Epidermal melanocyte (primary cell): ENCODE measurements at regions not wholly inside any gene's neighbourhood (a gene's known extent, or its start where the extent isn't known, plus 50 kb on each side); places are given as distances from the start of the nearest gene placed in this dataset.
"Not testable (repeated sequence)": the region's sequence is repeated elsewhere in the genome, so short reads cannot be mapped to it uniquely, and the experiment has no call there.

Experiments
- DNase-seq: peaks from one replicate; pipeline ENCODE4 v3.0.0; 2011; ENCODE audit warnings: low spot score; ENCODE audit not compliant: insufficient read length

- no peak for DNase-seq
Observed at GRCh38 chr5:147075187-147075586, 159.6 kb upstream of the STK32A start.

DNA sequence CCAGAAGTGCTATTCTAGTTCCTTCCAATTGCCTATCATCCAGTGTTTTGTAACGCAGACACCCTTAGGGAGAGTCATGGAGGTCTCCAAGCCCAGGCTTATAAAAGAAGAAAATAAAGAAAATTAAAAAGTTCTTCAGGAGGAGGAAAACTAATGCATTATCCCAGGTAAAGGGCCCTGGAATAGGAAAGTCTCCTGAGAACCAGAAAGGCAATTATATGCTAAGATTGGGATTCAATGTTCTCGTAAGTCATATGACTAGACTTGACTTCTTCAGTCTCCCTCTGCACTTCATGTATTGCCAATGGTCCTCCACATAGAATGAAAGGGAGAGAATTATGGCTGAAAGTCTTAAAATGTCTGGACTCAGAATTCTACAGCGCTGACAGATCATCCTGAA lies 154.4 kb upstream of the STK32A start:
- DNase-seq = no peak

GRCh38 chr5:147081311-147081764 lies 153.5 kb upstream of the STK32A start:
- no peak for DNase-seq

DNA sequence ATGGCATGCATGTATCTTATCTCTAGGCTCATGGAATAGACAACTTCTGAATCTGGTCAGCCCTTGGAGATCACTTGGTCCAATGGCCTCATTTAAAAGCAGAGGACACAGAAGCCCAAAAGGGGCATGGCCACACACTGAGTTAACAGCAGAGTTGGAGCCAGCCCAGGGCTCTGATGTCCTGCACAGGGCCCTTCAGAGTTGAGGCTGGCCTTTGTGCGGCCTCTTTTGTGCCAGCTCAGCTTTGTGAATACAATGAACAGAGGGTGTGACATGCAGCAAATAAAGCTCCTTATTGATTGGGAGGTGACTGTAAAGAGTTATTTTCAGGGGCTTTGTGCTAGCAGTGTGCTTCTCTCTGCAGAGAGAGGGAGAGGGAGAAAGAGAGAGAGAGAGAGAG lies 150.1 kb upstream of the STK32A start:
- no peak for DNase-seq

DNA sequence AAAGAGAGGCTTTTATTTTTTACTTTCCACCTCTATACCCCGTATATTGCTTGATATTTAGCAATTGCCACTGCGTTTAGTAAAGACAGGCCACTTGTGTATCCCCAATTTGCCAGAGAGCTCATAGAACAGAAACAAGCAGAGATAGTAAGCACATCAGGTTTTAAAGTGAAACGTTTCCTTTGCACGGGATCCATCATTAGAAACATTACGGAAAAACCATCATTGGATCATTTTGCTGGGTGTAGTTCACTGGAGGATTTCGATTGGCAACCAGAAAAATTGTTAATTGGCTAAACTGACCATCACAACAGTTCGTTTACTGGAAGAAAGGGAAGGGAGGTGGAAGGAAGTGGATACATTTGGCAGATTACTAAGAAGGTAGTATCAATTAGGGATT lies 149.4 kb upstream of the STK32A start:
- no peak for DNase-seq

DNA sequence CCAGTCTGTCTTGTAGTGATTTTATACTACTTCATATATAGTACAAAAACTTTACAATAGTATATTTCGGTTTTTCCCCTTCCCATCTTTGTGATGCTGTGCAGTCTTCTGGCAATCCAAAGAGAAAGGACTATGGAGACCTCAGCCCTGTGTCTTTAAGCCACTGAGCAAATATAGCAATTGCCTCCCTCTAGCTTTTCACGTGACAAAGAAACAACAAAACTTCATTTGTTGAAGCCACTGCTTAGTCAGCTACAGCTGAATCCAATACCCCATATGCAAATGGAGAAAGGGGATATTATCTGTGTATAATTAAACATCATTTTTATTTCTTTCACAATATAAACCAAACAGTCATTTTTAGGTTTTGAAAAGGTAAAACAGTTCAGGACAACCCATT lies 142.8 kb upstream of the STK32A start:
- DNase-seq = no peak

GRCh38 chr5:147093138-147093537 lies 141.7 kb upstream of the STK32A start:
- no peak for DNase-seq

GRCh38 chr5:147095740-147096139 lies 139.1 kb upstream of the STK32A start:
- DNase-seq = no peak

DNA sequence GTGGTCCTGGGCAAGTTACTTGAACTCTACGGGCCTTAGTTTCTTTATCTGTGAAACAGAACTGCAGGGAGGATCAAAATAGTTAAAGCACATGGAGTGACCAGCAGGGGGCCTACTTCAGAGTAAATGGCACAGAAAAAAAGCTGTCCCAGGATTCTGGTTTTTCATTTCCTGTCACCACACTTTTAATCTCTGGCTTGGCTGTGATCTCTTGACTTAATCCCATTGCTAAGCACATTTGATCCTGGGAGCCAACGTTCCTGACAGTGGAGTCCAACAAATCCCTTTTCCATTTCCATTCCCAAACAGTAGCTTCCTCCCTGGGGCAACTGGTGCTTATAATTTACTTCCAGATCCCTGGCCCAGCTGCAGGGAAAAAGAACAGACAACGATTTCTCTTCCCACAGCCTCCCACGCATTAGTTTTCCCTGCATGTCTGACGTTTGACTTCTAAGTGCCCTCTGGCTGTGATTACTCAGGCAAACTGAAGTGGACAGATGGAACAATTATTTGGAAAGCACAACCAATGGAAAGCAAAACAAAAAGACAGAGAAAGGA lies 136.5 kb upstream of the STK32A start:
- DNase-seq = peak; percentile 42

DNA sequence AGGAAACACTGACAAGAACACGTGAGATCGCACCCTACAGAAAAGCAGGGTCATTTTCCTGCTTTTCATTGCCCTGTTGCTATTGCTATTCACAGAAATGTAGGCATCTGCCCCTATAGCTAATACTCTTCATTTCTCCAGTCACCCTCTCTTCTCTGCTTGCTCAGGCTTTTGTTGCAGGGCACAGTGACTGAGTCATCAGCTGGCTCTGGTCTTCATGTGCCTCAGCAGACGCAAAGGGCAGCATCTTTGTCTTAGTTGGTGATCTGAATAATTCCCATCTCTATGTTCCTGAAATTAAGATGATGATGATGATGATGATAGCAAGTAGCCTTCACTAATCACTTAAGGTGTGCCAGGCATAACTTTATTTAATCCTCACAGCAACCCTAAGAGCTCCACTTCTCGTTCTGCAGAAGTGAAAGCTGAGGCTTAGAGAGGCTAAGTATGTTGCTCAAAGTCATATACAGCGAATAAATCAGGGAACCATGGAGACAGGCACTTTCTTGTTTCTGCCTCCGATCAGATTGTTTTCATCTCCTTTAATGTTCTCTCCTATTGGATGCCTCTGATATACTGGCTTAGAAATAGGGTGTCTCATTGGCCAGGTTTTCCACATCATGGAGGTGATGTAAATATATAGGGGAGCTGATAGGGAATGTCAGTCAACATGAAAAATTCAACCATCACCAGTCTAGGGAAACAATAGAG lies 133.0 kb upstream of the STK32A start:
- no peak for DNase-seq

- DNase-seq = no peak
Observed at GRCh38 chr5:147112899-147113298, 121.9 kb upstream of the STK32A start.

DNA sequence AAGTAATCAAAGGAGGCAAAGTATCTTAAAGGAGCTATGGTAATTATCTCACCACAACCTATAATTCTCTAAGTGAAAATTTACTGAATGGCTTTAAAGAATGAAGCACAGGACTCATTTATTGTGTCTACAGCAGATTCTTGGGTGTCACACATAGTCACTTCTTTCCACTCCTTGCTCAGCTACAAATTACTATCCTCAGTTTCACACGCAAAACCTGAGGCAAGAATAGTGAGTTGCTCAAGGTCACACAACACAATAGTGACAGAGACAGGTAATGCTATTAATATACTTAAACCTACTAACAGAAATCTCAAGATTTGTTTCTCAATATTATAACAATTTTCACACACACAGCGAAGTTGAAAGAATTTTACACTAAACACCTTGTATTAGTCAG lies 120.9 kb upstream of the STK32A start:
- DNase-seq = no peak

- DNase-seq = not testable (repeated sequence)
Observed at GRCh38 chr5:147139759-147140158, 95.1 kb upstream of the STK32A start.

- no peak for DNase-seq
Observed at GRCh38 chr5:147140558-147140957, 94.3 kb upstream of the STK32A start.

GRCh38 chr5:147141580-147141979 lies 93.2 kb upstream of the STK32A start:
- not testable (repeated sequence) for DNase-seq

DNA sequence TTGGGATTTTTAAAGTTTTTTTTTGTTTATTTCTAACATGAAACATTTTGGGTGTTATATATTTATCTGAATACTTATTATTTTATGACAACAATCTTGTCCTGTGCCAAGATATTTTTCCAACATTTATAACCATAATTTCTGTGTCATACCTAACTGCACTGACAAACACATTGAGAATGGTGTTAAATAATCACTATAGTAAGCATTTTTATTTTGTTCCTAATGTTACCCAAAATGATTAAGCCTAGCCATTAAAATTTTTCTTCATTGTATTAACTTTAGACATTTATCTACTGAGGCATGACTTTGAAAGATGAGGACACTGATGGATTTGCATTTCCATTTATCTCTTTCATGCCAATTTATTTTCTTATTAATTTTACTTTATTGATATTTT lies 91.6 kb upstream of the STK32A start:
- no peak for DNase-seq

DNA sequence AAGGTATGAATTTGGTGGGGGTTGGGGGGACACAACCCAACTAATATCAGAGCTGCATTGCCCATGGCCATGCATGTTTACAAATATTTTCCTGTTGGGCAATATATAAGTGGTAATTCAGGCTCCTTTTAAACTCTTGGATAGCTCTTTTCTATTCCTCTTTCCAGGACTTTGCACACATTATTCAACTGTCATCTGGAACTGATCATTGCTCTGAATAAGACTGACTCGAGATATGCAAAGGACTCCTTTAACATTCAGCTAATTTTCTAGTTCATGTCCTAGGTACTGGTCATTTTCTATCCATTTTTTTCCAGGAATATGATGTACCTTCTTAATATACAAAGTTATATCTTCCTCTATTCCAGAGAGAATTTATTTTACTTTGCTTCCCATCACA lies 89.5 kb upstream of the STK32A start:
- DNase-seq = no peak

GRCh38 chr5:147148715-147149114 lies 86.1 kb upstream of the STK32A start:
- no peak for DNase-seq

GRCh38 chr5:147152086-147152485 lies 82.7 kb upstream of the STK32A start:
- DNase-seq = no peak

DNA sequence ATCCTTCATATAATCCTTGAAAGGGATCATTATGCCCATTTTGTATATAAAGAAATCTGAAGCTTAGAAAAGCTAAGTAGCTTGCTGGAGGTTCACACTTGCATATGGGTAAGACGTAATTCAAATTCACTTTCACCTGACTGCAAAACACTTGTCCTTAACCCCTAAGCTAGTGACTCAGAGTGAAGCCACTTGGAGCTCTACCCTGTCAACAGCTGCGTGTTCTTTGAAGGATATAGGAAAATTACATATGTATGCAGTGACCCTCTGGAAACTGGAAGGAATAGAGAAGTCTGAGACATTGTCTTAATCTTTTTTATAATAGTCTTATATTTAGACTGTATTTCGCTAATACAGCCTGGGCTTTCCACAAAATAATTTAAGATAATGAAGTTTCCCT lies 80.0 kb upstream of the STK32A start:
- no peak for DNase-seq

- no peak for DNase-seq
Observed at GRCh38 chr5:147156012-147156411, 78.8 kb upstream of the STK32A start.

- no peak for DNase-seq
Observed at GRCh38 chr5:147160902-147161700, 73.7 kb upstream of the STK32A start.

DNA sequence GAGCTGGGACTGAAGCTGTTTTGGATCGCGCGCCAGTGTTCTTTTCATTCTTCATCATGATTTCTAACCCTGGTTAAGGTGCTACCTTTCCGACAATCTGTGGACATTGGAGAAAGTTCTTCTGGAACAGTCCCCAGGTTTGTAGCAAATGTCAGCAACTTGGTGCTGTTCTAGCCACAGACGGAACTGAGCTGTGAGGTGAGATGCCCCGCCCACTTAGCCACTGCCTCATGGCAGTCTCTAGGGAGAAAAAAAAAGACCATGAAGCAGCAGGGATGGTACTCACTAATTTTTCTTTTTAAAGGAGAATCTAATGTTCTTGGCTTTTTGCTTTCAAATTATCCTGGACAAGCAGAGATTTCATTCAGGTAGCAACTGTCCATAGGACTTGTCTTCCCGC lies 72.1 kb upstream of the STK32A start:
- DNase-seq = no peak
